Ishikawa (cell line): ENCODE measurements at regions not wholly inside any gene's neighbourhood (a gene's known extent, or its start where the extent isn't known, plus 50 kb on each side); places are given as distances from the start of the nearest gene placed in this dataset.

Experiments used
- CEBPB ChIP-seq: IDR thresholded peaks from 2 replicates; pipeline ENCODE4 v1.6.1; 2012
- CREB1 ChIP-seq: IDR thresholded peaks from 2 replicates; pipeline ENCODE4 v1.6.1; 2012; ENCODE audit warnings: low read depth
- EGR1 ChIP-seq: IDR thresholded peaks from 2 replicates; pipeline ENCODE4 v1.6.1; 2012
- EP300 ChIP-seq: IDR thresholded peaks from 2 replicates; pipeline ENCODE4 v1.6.1; 2012; ENCODE audit warnings: borderline replicate concordance
- FOXM1 ChIP-seq: IDR thresholded peaks from 2 replicates; pipeline ENCODE4 v1.6.1; 2012; ENCODE audit warnings: low read depth, borderline replicate concordance
- MAX ChIP-seq: IDR thresholded peaks from 2 replicates; pipeline ENCODE4 v1.6.1; 2012
- TAF1 ChIP-seq: IDR thresholded peaks from 2 replicates; pipeline ENCODE4 v1.6.1; 2012; ENCODE audit warnings: low read depth, mild to moderate bottlenecking
- TCF12 ChIP-seq: IDR thresholded peaks from 2 replicates; pipeline ENCODE4 v1.6.1; 2012; ENCODE audit warnings: low read depth
- TEAD4 ChIP-seq: IDR thresholded peaks from 2 replicates; pipeline ENCODE4 v1.6.1; 2012
- YY1 ChIP-seq: IDR thresholded peaks from 2 replicates; pipeline ENCODE4 v1.6.1; 2012; ENCODE audit warnings: low read depth
- TF ChIP-seq, protein P1 (sequence below): IDR thresholded peaks from 2 replicates; pipeline ENCODE4 v1.6.1; 2012; ENCODE audit warnings: low read depth, mild to moderate bottlenecking
- TF ChIP-seq, protein P2 (sequence below): IDR thresholded peaks from 2 replicates; pipeline ENCODE4 v1.6.1; 2012

- TF ChIP-seq CREB1 (no peak), TEAD4 (no peak), TAF1 (no peak), EP300 (no peak), CEBPB (no peak), MAX (no peak), YY1 (no peak), EGR1 (no peak), TCF12 (no peak), FOXM1 (no peak)
- TF ChIP-seq, protein P1, sequence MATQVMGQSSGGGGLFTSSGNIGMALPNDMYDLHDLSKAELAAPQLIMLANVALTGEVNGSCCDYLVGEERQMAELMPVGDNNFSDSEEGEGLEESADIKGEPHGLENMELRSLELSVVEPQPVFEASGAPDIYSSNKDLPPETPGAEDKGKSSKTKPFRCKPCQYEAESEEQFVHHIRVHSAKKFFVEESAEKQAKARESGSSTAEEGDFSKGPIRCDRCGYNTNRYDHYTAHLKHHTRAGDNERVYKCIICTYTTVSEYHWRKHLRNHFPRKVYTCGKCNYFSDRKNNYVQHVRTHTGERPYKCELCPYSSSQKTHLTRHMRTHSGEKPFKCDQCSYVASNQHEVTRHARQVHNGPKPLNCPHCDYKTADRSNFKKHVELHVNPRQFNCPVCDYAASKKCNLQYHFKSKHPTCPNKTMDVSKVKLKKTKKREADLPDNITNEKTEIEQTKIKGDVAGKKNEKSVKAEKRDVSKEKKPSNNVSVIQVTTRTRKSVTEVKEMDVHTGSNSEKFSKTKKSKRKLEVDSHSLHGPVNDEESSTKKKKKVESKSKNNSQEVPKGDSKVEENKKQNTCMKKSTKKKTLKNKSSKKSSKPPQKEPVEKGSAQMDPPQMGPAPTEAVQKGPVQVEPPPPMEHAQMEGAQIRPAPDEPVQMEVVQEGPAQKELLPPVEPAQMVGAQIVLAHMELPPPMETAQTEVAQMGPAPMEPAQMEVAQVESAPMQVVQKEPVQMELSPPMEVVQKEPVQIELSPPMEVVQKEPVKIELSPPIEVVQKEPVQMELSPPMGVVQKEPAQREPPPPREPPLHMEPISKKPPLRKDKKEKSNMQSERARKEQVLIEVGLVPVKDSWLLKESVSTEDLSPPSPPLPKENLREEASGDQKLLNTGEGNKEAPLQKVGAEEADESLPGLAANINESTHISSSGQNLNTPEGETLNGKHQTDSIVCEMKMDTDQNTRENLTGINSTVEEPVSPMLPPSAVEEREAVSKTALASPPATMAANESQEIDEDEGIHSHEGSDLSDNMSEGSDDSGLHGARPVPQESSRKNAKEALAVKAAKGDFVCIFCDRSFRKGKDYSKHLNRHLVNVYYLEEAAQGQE: no peak
- TF ChIP-seq, protein P2, sequence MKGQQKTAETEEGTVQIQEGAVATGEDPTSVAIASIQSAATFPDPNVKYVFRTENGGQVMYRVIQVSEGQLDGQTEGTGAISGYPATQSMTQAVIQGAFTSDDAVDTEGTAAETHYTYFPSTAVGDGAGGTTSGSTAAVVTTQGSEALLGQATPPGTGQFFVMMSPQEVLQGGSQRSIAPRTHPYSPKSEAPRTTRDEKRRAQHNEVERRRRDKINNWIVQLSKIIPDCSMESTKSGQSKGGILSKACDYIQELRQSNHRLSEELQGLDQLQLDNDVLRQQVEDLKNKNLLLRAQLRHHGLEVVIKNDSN: no peak
These were observed 198.1 kb upstream of the TRPC7 start for GRCh38 chr5:136563489-136563888.
